CD4-positive, alpha-beta T cell treated with Interleukin-12 subunit alpha and Interleukin-12 subunit beta, for 1 hour (primary cell): ENCODE measurements at regions not wholly inside any gene's neighbourhood (a gene's known extent, or its start where the extent isn't known, plus 50 kb on each side); places are given as distances from the start of the nearest gene placed in this dataset.

ENCODE experiments used
- DNase-seq: peaks from one replicate; pipeline ENCODE4 v3.0.0-alpha.2; 2020

DNA sequence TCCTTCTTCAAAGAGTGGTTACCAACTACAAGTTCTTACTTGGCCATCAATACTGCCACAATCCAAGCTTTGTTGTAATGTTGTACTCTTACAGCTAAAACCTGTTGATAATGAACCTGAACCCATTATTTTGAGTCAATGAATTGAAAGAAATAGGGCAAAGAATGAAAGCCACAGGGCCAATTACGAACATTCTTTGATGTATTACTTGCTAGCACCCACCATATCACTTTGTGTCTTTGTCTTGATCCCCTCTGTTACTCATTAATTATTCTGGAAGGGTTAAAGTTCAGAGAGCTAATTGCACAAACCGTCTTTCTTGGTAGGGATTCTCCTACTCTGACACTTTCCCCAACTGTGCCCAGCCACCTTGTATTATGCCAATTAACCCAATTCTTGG, 53.2 kb upstream of the TFEC start:
- no peak for DNase-seq

DNA sequence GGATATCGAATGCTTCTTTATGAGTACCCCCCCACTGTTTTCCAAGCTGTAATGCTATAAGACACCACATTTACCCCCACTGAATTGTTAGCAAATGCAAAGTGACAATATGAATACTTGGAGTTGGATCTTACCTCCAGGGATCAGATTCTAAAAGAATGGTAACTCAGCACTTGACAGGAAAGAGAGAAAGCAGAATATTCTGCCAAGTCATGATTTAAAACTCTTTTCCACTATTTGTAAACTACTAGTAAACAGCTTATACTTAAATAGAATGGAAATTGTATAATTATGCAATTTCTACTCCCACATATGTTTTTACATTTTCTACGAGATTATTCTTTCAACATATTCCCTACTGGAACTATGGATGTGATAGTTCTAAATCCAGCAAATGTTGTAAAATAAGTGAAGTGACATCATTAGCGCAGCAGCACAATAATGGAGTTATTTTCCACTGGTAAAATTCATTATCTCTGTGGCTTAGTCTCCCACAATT, 56.0 kb upstream of the TFEC start:
- no peak for DNase-seq

DNA sequence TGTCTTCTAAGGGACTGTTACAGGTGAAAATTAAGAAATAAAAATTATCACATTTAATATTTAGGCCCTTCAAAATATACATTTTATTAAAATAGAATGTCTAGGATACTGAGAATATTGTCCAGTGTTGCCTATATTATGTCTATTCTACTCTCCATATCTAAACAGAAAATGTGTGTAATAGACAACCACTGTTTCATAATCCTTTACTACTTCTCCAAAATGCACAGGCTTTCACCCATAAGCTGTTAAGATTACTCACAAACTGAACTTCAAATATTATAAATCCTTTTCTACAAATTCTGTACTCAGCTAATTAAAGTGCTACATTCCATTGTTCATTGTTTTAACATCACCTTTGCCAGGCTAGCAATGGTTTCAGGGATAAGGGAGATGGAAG, 56.7 kb upstream of the TFEC start:
- DNase-seq, result no peak

- no peak for DNase-seq
These were observed 57.4 kb upstream of the TFEC start for GRCh38 chr7:116087984-116088383.

GRCh38 chr7:116089293-116089692, 58.7 kb upstream of the TFEC start:
- no peak for DNase-seq

DNA sequence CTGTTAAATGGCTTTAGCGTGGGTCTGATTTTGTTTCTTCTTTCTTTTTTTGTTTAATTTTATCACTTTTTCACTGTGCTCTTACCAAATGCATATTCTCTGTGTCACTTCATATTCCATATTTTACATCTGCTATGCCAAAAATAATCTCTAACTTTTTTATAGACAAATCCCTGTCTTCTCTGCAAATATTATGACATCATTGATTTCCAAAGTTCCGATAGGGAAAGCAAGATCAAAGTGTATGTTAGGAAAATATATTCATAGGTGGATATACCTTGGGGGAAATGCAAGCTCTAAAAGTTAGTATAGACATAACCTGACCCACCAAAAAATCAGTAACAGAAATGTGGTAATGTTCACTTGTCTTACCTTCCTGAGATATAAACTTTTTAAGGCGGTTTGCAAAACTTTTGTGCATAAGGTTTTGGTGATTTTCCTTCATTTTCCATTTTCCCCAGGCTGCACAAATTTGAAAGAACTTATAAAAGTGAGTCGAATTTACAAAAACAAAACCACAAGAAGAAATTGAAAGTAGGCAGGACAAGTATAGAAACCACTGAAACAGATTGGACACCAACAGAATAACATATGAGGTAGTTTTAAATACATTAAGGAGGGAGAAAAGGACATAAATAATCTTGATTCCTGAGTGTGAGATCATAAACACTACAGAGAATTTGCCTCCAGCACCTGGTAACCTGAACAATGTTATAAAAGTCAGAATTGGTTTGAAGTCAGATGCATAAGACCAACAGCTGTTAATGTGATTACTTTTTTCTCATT, 63.1 kb upstream of the TFEC start:
- DNase-seq, result no peak

GRCh38 chr7:116095396-116095795, 64.8 kb upstream of the TFEC start:
- no peak for DNase-seq

GRCh38 chr7:116097365-116098009, 66.9 kb upstream of the TFEC start:
- no peak for DNase-seq

DNA sequence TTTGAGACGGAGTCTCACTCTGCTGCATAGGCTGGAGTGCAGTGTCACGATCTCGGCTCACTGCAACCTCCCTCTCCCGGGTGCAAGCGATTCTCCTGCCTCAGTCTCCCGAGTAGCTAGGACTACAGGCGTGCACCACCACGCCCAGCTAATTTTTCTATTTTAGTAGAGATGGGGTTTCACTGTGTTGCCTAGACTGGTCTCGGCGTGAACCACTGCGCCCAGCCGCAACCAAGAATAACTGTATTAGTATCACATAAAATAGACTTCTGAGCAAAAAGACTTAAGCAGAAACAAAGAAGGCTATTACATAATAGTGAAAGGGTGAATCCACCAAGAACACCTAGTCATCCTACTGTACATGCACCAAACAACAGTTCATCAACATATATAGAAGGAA, 67.6 kb upstream of the TFEC start:
- no peak for DNase-seq

- no peak for DNase-seq
These were observed 70.1 kb upstream of the TFEC start for GRCh38 chr7:116100626-116101025.

- DNase-seq, result no peak
These were observed 71.1 kb upstream of the TFEC start for GRCh38 chr7:116101704-116102103.

DNA sequence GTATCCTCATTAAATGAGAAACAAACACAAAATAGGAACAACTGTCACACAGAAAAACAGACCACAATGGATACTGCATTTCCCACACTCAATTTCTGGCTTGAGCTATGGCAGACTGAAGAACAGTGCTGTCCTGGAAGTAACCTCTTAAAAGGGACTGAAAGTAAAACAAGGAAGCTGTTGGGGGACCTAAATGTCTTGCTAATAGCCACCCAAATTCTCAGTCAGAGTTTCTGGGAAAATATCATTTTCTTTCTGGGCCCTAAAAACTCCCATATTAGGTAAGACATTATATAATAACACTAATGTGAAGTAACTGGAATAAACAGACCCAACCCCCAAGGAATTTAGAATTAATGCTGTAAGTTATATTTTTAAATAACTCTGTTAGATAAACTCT, 80.9 kb upstream of the TFEC start:
- DNase-seq, result no peak

GRCh38 chr7:116113310-116113709, 82.7 kb upstream of the TFEC start:
- DNase-seq, result no peak

- DNase-seq, result no peak
These were observed 89.5 kb upstream of the TES start for GRCh38 chr7:116120839-116121238.

- peak; percentile 8 for DNase-seq
These were observed 87.3 kb upstream of the TES start for GRCh38 chr7:116122972-116123595.

GRCh38 chr7:116128139-116128538, 82.2 kb upstream of the TES start:
- DNase-seq, result no peak

DNA sequence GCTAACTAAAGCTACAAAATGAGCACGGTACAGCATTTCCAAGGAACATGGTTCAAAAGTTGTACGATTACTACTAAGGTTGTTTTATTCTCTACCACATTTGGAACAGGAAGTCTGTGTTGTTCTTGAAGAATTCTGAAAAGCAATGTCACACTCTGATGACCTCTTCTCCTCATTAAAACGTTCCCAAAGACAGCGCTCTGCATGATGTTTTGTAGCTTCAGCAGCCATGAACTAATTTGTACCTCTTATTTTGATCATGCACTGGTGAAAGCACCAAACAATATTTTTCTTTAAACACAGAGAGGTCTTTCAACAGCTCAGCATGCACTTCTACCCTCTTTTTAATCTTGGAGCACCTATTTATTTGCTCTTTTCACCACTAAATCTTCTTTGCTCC, 75.0 kb upstream of the TES start:
- no peak for DNase-seq

DNA sequence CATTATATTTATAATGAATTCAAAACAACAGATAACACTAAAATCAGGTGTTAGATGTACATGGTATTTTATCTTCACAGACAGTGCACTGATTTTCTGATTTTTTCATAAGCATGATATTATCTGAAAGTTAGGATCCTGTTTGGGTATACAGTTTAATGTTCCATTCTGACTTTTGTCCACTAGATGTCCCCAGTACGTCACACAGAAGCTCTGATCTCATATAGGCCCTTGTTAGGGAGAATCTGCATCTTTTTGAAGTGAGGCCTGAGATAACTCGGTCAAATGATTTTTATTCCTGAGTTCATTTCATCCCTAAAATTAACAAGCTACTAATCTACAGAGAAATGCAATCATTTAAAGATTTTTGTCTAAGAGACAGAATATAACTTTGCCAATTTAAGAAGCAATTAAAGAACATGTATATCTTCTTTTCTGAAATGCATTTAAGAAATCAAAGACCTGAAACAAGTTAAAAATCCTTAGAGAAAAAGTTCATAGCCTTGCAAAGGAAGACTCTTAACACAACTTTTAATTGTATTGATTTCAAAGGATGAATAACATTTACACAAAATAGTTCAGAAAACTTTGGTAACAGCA, 72.0 kb upstream of the TES start:
- peak; percentile 49 for DNase-seq

DNA sequence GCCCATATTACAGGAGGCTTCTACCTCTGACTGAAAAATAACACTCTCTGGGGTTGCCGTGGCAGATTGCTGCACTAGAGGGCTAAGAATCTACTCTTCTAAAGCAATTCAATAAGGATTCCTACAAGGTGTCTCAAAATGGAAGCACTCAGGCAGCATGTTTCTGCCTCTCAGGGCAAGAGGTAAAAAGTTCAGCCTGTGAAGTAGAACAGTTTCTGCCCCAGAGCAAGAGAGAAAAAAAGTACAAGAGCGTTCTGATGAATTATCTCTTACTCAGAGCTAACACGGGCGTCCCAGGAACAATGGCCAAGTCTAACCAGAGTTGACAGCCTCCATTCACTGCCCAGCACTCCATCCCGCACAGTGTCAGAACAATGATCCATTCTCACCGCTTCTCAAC, 71.3 kb upstream of the TES start:
- no peak for DNase-seq

DNA sequence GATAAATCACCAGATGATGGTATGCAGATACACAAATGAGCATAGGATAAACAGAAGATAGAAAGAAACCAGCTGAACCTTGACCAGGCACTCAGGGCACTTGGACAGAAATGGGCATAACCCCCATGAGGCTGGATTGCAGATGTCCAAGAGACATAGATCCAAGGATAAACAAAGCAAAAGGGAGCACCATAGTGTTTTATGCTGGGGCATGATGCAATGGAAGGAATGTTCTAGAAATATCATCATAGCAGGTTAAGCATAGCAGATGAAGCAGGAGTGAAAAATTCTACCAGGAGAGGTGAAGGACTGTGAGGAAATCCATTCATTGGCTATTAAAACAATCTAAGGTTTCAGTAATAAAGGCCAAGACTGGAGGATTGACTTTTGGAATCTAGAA, 70.5 kb upstream of the TES start:
- DNase-seq, result no peak

DNA sequence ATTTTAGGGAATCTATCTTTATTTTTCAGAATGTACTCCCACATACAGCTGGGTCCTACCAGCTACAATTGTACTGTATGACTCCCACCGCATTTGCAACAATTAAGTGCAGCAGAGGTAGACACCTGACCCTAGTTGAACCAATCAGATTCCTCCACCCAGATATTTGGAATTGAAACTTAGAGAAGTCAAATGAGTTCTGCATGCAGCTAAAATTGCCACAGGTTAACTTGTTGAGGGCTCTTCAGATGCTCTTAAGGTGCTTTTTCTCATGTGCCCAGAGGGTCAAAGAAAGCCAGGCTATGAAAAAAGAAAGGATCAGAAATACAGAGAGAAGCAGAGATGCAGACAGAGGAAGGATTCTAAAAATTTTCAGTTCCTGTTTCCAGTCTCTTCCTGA, 68.0 kb upstream of the TES start:
- no peak for DNase-seq

DNA sequence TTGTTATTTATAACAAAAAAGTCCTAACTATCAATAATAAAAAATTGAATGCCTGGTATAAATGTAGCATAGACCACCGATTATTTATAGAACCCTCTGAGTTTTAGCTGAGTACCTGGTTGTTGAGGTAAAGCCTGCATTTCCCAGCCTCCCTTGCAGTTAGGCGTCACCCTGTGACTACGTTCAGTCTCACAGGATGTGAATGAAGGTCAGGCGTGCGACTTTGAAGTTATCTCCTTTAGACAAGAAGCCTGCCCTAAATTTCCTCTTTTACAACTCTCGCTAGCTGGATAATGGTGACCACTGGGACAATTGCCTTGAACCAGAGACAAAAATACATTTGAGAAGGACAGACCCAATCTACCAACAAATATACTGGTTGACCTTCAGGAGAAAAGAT, 67.5 kb upstream of the TES start:
- peak; percentile 22 for DNase-seq

GRCh38 chr7:116145245-116145852, 65.0 kb upstream of the TES start:
- no peak for DNase-seq
